Left cardiac atrium (tissue), 4 donors: ENCODE measurements at regions not wholly inside any gene's neighbourhood (a gene's known extent, or its start where the extent isn't known, plus 50 kb on each side); places are given as distances from the start of the nearest gene placed in this dataset.
A peak's percentile ranks its signal among the peaks of the same experiment; 100 is the strongest.
"Not testable (repeated sequence)": the region's sequence is repeated elsewhere in the genome, so short reads cannot be mapped to it uniquely, and the experiment has no call there.

Experiments
- ATAC-seq, 2 donors: fragments of 200-7000 bp; cut with Tn5 transposase; one replicate each; pipeline ENCODE4 v1.9.1; 2020; ENCODE audit warnings: mild to moderate bottlenecking in 2 of 2, moderate library complexity in 2 of 2
- DNase-seq: peaks from one replicate; pipeline ENCODE4 v3.0.0-alpha.2; 2020
- intact Hi-C, 2 donors: fragments of 100-400 bp; cut with DNase I; formaldehyde crosslinking; loops; one replicate each; pipeline versions ENCODE4 v1.14.1 to v1.15.1; 2022 to 2023
- donor health status: DM: no; HTN: yes; CAD: no.
- donor health status: DM: no; HTN: yes; CAD: no; lungs with severe emphysema.
- donor health status: DM: yes; HTN: yes; CAD: no.
- donor health status: Dilated cardiomyopathy.

DNA sequence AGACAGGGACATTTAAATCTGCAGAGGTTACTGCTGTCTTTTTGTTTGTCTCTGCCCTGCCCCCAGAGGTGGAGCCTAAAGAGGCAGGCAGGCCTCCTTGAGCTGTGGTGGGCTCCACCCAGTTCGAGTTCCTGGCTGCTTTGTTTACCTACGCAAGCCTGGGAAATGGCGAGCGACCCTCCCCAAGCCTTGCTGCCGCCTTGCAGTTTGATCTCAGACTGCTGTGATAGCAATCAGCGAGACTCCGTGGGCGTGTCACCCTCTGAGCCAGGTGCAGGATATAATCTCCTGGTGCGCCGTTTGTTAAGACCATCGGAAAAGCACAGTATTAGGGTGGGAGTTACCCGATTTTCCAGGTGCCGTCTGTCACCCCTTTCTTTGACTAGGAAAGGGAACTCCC, 93.3 kb downstream of the ANKRD30BL start:
- ATAC-seq, DNase-seq, intact Hi-C loops: not testable (repeated sequence)

DNA sequence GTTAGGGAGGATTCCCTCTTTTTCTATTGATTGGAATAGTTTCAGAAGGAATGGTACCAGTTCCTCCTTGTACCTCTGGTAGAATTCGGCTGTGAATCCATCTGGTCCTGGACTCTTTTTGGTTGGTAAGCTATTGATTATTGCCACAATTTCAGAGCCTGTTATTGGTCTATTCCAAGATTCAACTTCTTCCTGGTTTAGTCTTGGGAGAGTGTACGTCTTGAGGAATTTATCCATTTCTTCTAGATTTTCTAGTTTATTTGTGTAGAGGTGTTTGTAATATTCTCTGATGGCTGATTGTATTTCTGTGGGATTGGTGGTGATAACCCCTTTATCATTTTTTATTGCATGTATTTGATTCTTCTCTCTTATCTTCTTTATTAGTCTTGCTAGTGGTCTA, 96.4 kb downstream of the ANKRD30BL start:
- intact Hi-C loops, ATAC-seq, DNase-seq: not testable (repeated sequence)

DNA sequence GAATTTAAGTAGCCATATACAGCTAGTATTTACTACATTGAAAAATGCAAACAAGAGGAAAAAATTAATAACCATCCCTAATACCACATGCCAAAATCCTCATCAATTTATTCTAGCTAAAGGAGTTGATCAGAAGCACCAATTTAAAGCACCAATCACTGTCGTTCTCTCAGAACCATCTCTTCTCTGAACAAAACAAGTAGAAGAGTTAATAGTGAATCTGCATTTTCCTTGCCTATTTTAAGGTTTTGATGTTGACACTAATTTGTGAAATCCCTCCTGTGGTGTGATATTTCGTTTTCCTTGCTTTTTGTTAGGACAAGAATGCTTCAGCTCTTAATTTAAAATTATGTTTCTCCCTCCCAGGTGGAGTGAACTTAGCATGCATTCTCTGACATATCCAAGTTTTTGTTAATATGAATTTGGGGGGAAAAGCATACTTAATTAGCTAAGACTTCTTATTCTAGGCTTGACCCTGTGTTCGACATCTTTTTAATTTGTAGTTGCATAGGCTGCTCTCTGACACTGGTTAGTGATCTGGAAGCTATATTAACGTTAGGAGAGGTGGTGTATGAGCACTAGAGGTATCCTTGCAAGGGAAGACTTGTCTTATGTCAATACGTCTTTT, 122.0 kb downstream of the ANKRD30BL start:
- ATAC-seq, DNase-seq, intact Hi-C loops: not testable (repeated sequence)

DNA sequence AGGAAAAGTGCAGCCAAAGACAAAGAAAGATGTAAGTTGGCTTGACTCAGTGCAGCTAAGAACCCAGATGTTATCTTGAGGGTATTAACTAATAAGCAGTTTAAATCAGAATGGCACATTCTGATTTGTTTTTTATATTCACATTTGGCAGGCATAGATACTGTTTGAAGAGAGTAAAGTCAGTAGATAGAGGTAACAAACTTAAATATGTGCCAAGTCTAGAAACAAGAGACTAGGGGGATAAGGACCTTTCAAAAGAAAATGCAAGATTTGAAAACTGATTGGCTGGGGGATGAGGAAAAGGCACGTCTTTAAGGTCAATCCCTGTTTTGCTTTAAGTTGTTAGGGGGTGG, 122.9 kb downstream of the ANKRD30BL start:
- ATAC-seq, intact Hi-C loops, DNase-seq: not testable (repeated sequence)

DNA sequence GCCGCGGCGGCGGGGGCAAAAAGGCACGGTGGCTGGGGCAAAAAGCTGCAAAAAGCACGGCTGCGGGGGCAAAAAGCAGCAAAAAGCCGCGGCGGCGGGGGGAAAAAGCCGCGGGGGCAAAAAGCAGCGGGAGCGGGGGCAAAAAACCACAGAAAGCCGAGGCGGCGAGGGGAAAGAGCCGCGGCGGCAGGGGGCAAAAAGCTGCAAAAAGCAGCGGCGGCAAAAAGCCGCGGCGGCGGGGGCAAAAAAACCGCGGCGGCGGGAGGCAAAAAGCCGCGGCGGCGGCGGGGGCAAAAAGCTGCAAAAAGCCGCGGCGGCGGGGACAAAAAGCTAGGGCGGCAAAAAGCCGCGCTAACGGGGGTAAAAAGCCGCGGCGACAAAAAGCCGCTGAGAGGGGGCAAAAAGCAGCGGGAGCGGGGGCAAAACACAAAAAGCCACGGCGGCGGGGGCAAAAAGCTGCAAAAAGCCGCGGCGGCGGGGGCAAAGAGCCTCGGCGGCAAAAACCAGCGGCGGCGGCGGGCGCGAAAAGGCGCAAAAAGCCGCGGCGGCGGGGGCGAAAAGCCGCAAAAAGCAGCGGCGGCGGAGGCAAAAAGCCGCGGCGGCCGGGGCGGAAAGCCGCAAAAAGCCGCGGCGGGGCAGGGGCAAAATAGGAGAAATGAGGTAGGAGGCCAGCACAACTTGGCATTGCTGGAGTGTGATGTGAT, 123.4 kb downstream of the ANKRD30BL start:
- no peak for DNase-seq
- ATAC-seq, result no peak
- intact Hi-C loops, result no loop called here

DNA sequence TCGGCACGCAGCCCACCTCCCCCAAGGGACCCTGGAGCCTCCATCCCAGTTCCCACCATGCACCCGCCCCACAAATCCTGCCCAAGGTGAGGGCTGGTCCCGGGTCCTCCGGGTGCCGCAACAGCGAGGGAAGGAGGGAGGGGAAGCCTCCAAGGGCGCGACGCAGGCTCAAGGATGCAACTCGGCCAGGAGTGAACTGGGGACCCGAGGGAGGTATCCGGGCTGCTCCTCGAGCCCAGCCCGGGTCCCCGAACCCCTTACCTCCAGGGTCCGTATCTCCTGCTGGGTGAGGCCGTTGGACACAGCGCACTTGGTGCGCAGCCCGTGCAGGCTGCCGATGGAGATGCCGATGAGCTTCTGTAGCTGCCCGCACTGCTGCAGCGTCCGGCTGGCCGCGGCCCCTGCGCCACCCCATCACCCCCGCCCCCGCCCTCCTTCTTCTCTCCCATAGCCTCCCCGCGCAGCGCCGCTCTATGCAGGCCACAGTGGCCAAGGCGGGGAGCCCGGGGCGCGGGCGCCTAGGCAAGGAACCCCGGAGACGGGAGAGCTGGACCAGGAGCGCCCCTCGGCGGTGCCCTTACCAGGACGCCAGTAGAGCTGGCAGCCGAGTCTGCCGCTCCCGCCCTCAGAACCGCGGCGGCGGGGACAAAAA, 124.1 kb downstream of the ANKRD30BL start:
- DNase-seq (peak; percentile 27), ATAC-seq (no peak)
- intact Hi-C loops, result no loop called here

DNA sequence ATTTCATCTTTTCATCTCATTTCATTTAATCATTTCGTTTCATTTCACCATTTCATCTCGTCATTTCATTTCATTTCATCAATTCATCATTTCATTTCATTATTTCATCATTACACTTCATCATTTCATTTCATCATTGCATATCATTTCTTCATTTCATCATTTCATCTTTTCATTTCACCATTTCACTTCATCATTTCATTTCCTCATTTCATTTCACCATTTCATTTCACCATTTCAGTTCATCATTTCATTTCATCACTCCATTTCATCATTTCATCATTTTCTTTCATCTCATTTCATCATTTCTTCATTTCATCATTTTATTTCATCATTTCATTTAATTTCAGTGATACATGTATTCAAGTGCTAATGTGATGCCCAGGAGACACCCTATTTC, 127.1 kb downstream of the ANKRD30BL start:
- ATAC-seq (no peak), DNase-seq (no peak)

DNA sequence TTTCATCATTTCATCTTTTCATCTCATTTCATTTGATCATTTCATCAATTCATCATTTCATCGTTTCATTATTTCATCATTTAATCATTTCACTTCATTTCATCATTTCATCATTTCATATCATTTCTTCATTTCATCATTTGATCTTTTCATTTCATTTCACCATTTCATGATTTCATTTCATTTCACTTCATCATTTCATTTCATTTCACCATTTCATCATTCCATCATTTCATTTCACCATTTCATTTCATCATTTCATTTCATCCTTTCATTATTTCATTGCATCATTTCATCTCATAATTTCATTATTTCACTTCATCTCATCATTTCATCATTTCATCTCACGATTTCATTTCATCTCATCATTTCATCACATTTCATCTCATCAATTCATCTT, 127.8 kb downstream of the ANKRD30BL start:
- intact Hi-C loops, result no loop called here
- DNase-seq (no peak), ATAC-seq (no peak)

More for the DNA sequence above, 127.1 kb downstream of the ANKRD30BL start:
- intact Hi-C loops, result no loop called here

DNA sequence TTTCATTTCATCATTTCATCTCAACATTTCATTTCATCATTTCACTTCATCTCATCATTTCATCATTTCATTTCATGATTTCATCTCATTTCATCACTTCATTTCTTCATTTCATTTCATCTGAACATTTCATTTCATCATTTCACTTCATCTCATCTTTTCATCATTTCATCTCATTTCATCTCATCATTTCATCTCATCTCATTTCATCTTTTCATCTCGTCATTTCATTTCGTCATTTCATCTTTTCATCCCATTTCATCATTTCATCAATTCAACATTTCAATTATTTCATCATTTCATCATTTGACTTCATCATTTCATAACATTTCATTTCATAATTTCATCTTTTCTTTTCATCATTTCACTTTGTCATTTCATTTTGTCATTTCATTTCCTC, 128.4 kb downstream of the ANKRD30BL start:
- DNase-seq, result no peak
- ATAC-seq, result no peak
- intact Hi-C loops, result no loop called here

DNA sequence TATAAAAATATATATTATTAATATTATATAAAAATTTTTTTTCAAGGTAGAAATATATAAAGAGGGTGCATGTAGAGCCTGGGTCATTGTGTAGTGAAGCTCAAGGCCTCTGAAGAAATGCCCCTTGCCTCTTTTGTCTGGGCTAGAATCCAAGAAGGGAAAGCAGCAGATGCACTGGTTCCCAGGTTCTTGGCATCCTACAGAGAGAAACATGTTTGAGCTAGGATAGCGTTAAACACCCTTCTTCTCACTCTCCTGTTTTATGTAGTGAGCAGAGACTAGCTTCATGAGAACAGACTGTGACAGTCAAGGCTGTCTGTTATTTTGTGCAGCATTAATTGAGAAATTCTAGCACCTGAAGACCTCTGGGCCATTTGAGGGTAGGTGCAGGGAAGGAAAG, 149.7 kb downstream of the ANKRD30BL start:
- ATAC-seq, DNase-seq, intact Hi-C loops: not testable (repeated sequence)

DNA sequence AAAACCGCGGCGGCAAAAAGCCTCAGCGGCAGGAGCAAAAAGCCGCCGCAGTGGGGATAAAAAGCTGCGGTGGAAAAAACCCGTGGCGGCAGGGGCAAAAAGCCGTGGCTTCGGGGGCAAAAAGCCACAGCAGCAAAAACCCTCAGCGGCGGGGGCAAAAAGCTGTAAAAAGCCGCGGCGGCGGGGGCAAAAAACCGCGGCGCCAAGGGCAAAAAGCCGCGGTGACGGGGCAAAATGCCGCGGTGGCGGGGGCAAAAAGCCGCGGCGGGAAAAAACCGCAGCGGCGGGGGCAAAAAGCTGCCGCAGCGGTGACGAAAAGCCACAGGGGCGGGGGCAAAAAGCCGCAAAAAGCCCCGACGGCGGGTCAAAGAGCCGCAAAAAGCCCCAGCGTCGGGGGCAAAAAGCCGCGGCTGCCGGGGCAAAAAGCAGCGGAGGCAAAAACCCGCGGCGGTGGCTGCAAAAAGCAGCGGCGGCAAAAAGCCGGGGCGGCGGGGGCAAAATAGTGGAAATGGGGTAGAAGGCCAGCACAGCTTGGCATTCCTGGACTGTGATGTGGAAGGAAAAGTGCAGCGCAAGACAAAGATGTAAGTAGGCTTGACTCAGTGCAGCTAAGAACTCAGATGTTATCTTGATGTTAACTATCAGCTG, 151.8 kb downstream of the ANKRD30BL start:
- ATAC-seq (no peak), DNase-seq (peak; percentile 7)
- intact Hi-C loops, result no loop called here

DNA sequence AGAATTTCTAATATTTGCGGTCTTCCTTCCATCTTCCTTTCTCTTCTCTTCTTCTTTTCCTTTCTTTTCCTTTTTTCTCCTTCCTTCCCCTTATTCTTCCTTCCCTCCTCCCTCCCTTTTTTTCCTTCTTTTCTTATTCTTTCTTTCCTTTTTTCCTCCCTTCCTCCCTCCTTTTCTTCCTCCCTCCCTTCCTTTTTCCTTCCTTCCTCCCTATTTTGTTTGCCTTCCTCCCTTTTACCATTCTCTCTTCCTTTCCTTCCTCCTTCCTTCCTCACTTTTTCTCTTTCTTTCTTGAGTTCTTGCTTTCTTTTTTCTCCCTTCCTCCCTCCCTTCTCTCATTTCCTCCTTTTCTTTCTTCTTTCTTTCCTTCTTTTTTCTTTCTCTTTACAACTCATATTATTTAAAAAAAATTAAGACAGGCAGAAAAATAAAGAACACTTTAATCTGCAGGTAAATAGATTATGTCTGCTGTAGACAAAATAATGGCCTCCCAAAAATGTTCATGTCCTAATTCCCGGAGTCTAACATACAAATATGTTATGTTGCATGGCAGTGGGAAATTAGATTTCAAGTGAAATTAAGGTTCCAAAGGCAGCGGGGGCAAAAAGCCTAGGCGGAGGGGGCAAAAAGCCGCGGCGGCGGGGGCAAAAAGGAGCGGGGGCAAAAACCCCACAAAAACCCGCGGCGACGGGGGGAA, 152.4 kb downstream of the ANKRD30BL start:
- ATAC-seq (no peak), DNase-seq (no peak)
- intact Hi-C loops, result no loop called here

DNA sequence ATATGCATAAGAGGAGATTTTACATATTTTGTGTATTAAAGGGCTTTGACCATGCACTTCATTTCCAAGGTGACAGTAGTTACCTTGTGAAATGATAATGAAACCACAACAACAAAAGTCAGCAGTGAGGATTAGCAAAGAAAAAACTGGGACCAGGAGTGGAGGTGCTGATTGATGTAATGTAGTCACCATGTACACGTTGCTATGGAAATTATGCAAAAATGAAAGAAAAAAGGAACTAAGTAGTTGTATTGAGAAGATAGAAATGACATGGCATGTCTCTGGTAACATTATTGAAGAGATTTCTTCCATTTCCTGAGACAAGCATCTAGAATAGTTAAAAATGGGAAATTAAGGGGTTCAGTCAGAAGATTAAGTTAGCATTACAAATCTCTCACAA, 171.0 kb downstream of the ANKRD30BL start:
- ATAC-seq, intact Hi-C loops, DNase-seq: not testable (repeated sequence)

DNA sequence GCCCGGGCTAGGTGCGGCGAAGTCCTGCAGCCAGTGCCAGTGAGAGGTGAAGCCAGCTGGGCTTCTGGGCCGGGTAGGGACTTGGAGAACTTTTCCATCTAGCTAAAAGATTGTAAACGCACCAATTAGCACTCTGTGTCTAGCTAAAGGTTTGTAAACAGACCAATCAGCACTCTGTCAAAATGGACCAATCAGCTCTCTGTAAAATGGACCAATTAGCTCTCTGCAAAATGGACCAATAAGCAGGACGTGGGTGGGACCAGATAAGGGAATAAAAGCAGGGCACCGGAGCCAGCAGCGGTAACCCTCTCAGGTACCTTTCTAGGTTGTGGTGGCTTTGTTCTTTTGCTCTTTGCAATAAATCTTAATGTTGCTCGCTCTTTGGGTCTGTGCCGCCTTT, 195.1 kb downstream of the ANKRD30BL start:
- ATAC-seq, DNase-seq, intact Hi-C loops: not testable (repeated sequence)

DNA sequence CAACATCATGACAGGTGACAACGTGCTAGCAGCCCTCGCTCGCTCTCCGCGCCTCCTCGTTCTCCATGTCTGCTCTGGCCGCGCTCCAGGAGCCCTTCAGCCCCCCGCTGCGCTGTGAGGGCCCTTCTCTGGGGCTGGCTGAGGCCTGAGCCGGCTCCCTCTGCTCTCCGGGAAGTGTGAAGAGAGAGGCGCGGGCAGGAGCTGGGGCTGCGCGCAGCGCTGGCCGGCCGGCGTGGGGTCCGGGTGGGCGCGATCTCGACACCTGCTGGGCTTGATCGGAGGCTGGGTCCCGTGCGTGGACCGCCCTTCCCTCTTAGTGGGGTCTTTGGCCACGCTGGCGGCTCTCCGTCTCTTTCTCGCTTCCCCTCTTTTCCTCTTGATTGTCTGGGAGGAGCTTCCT, 195.5 kb downstream of the ANKRD30BL start:
- ATAC-seq (no peak), DNase-seq (no peak)
- intact Hi-C loops, result no loop called here

DNA sequence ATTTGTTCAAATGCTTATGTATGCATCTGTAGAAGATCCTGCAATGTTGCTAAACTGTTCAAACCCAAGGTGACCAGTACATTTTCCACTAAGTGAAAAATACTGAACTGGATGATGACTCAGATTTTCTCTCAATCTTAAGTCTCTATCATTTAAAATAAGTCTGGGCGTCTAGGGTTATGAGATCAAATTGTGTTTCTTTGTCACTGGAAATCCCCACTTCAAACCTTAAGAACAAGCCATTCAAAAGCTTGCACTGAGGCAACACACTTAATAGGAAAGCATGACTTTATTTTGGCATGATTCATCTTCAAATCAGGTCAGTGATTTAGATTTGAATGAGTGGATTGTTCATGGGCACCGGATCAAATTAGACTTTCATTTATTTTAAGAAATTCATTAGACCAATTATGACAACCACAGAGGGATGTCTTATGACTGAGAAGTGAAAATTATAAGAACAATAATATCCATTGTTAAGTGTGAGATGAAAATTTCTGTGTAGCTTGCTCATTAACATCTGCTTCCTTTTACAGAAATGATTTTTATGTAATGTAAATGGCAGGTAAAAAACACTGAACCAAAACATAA, 203.6 kb downstream of the ANKRD30BL start:
- ATAC-seq, intact Hi-C loops, DNase-seq: not testable (repeated sequence)

DNA sequence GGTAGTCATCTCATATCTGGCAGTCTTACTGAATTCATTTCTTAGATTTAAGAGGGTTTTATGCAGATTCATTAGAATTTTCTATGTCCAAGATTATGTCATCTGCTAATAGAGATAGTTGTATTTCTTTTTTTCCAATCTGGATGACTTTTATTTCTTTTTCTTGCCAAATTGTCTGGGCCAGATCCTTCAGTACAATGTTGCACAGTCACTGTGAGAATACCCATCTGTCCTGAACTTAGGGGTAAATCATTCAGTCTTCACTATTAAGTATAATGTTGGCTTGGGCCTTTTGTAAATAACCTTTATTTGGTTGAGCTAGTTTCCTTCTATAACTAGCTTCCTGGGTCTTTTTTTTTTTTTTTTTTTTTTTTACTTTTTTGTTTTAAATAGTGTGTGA, 213.1 kb downstream of the ANKRD30BL start:
- intact Hi-C loops, DNase-seq, ATAC-seq: not testable (repeated sequence)

DNA sequence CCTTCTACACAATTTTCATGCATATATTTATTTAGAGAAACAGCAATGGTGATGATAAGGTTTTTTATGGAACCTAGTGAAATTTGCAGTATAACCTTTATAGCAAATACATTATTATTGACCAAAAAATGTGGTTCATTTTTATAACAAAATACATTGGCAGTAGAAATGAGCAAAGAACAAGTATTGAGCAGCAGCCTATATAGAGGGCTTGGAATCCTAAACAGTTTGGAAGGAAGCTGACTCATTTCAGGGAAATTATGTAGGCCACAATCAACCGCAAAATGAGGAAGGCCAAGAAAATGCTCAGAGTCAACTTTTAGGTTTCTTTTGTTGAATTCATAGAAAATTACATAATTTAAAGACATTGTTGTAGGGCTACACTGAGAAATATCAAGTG, 238.5 kb downstream of the ANKRD30BL start:
- intact Hi-C loops, ATAC-seq, DNase-seq: not testable (repeated sequence)

DNA sequence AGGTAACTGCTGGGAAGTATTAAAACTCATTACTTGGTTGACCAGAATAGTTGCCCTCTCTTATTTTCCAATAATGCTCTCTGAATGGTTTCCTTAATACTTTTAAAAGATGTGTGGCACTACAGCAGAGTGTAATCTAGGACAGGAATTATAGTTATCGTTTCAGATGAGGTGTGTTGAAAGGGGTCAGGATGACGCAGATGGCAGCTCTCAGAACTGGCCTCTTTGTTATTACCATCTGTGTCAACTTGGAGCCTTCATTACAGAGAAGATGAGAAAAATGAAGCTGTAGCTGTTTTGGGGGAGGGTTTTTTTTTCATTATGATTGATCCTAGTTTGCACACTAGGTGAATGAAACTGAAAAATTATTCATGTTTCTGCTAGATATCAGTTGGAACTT, 238.9 kb downstream of the ANKRD30BL start:
- ATAC-seq, intact Hi-C loops, DNase-seq: not testable (repeated sequence)
